Fibroblast of skin of abdomen (primary cell): ENCODE measurements at regions not wholly inside any gene's neighbourhood (a gene's known extent, or its start where the extent isn't known, plus 50 kb on each side); places are given as distances from the start of the nearest gene placed in this dataset.

ENCODE experiments used
- DNase-seq: peaks from one replicate; pipeline ENCODE4 v3.0.0-alpha.2; 2013

DNA sequence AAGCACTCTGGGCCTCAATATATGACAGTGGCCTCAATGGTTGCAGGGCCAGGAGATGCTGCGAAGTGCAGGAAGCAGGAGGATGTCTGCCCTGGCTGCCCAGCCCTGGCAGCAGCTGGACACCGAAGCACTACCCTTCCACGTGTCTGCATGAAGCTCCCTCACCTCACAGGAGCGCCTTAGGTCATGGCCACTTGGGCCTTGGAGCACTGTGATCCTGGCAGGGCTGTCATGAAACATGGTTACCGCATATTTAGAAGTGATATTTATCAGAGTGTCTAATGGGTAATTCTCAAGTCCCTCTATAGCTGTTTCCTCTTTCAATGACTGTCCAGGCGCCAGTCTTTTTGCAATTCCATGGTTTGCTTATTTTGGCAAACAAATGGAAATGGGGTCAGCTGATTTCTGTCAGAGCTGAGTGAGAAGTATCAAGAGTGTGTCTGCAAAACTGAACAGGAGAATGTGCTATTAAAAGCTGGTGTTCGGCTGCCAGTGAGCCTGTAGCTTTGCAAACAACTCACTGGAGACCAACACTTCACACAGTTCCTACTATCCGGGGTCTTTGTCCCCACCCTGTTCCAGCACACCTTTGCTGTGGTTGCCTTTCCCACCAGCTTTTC, 285.9 kb downstream of the KIF4B start:
- no peak for DNase-seq

DNA sequence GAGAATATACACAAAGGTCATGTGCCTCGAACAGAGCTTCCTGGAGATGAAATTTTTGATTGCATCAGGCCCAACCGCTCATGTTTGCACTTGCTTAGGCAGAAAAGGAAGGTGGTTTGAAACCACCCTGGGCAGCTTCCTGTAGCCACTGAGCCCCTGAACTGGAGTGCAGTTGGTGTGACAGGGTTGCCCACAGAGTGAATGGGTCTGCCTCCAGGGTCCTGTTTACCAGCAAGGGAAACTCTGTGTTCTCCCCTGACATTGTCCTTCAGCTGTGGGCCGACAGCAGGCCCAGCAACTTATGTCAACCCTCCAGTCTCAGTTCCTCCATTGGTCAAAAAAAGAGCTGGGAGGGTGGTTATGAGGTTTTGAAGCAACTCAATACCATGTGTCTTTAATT, 289.6 kb downstream of the KIF4B start:
- no peak for DNase-seq

DNA sequence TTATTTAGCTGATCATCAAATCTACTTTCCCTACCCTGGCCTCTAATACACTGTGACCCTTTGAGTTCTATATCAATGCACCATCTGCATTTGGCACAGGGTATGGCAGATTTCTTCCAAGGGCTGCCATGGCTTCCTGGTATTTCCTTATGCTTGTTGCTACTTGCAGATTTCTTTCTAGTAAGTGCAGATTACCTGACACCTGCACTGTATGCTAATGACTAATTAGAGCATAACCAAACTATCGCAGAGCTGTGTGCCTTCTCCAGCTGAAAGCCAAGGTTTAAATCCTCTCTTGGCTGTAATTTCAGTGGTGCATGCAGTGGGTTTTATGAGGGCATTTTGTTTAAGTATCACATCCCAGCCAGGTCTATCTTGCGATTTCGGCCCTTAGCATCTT, 293.7 kb downstream of the KIF4B start:
- no peak for DNase-seq

DNA sequence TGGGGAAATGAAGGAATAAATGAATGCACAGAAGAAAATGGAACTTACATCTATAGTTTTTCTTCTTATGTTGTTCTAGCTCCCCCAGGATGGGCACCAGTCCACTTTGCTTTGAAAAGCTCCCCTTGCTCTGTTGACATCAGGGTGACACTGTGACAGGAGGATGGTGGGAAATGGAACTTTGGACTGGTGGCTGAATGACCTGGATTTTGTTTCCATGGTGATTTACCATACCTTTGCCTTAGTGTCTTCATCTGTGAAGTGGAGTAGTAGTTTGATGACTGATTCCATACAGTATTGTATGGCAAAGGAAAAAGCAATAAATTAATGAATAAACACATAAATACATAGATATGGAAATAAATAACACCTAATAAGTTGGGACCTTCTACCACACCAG, 294.7 kb downstream of the KIF4B start:
- DNase-seq: no peak

DNA sequence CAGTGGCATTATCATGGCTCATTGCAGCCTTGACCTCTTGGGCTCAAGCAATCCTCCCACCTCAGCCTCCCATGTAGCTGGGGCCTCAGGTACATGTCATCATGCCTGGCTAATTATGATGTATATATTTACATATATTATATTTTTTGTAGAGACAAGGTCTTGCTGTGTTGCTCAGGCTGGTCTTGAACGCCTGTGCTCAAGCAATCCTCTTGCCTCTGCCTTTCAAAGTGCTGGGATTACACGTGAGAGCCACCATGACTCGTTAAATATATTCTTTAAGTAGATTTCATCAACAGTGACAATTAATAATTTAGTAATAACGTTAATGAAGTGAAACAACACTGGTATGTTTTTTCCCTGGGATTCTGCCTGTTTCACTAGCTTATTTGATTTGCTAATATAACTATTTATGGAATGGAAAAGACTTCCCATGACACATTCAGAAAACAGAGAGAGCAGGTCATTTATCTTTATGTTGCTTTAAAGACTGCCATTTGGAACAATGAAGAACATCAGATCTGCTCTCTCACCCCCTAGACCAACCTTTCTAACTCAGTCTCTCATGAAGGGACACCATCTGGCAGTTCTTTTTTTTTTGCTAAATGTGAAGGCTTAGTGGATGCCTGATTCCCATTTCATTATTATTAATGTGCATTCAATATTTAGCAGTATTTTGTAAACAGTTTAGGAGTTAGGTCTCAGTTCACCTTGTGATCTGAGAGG, 295.6 kb downstream of the KIF4B start:
- DNase-seq: no peak

DNA sequence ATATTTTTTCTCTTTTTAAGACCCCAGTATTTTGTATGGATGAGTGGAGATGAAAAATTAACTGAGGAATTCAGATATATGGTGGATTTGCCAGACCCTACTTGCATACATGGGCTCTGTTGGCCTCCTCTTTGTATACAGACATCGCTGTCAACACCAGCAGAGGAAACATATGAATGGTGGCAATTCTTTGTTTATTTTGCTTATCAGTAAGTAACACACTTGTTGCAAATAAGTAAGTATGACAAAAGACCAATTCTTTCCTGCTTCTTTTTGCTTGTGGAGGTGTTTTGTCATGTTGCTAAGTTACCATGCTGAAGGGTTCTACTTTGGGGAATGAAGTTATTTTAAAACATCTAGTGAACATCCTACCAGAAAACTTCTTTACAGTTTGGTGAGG, 298.2 kb downstream of the KIF4B start:
- DNase-seq: no peak

DNA sequence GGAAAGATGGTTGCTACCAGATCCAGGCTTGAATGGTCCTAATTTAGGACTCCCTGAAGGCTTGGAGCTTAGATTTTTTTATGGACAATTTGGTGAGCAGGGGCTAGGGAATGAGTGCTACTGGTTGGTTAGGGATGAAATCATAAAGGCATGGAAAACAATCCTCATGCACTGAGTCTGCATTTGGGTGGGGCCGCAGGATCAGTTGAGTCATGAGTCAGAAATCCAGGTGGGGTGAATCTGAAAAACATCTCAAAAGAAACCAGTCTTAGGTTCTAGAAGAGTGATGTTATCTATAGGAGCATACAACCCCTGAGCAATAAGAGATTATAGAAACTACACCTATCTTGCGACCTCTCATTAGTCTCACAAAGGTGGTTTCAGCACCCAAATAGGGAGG, 300.0 kb downstream of the KIF4B start:
- no peak for DNase-seq

DNA sequence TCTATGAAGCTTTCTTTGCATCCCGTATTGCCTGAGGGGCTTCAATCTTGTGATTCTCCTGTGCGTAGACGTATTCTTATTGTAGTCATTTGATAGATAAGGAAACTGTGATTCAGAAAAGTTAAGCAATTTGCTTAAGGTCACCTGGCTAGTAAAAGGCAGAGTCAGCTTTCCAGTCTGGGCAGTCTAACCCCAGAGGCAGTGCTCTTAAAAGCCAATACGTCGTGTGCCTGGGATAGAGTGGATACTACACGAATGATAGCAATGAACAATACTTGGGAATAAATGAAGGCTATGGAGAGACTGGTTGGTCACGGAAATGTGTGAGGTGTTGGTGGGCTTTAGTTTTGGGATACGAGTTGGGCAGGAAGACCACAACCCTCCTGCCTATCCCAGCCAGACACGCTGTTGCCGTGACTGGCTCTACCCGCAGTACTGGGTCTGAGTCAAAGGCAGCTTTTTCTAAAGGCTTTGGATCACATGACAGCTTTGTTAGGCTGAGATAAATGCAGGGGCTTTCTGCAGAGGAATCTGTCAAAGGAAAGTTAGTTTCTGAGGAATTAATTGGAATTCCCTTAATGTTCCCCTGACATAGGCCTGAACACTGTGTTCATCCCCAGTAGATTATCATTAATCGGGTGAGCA, 302.6 kb downstream of the KIF4B start:
- DNase-seq: no peak

DNA sequence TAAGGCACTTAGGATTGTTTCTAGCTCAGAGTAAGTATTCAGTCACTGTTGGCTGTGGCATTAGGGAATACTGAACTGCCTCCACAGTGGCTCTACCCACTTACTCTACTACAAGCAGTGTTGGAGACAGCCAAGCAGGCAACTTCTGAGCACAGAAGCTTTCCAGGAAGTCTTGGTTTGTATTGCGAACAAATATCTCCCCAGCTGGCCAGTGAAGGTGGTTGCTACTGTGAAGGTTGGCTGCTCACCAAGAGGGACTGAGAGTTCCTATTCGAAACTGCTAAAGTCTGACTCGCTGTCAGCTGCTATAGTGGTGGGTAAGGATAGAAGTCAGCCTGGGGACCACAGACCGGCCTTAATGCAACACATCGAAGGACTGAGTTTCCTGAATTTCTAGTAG, 319.1 kb downstream of the KIF4B start:
- DNase-seq: no peak

DNA sequence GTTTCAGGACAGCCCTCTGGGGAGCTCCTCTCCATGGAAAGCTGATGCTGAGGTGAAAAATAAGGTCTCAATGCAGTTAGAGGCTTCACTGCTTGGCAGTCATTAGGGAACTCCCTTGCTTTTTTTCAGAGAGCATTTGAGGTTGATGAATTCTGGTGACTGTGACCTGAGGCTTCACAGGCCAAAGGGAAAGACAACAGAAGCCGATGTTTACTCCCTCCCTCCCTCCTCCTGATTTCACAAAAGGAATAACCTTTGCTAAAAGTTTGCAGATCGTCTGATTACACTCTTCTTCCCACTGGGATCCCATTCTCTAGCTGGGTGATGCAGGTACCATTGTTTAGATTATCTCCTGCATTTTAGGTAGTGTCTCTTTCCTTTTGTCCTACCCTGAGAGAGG, 329.4 kb downstream of the KIF4B start:
- DNase-seq: no peak

DNA sequence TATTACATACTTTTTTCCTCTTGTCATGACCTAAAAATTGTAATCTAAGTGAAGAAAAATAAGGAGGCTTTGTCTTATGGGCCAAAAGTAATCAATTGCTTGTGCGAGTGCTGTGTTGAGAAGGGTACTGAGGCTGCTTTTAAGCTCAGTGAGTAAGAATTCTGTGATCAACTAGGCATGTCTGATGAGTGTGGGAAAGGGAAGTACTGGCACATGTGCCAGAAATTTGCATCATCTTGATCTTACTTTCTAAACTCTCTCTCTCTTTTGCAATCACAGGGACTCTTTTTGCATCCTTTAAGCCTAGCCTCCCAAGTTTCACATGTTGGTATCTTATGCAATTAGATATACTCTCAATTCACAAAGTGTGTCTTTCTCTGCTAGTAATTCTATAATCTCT, 329.9 kb downstream of the KIF4B start:
- no peak for DNase-seq

DNA sequence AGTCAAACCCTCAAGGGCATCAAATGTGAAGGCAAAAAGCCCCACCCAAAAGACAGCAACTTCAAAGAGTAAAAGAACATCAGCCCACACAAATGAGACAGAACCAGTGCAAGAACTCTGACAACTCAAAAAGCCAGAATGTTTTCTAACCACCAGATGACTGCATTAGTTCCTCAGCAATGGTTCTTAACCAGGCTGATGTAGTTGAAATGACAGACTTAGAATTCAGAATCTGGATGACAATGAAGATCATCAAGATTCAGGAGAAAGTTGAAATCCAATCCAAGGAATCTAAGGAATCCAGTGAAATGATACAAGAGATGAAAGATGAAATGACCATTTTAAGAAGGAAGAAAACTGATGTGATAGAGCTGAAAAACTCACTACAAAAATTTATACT, 339.7 kb downstream of the KIF4B start:
- no peak for DNase-seq

DNA sequence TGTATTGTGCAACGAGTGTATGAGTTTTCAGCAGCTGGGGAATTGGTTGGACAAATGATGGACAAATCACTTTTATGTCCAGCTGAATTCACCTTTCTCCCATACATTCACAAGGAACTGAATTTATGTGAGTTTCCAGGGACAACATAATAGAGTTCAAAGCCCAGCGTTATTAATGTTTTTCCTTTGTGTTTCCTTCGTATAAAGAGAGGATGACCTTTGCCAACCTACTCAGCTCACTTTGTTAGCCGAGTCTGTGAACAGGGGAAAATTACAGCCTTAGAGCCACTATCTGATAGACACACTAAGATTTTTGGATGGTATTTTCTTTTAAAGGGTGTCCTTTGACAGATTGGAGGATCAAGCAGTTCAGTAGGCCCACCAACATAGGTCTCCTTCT, 352.5 kb downstream of the KIF4B start:
- no peak for DNase-seq

DNA sequence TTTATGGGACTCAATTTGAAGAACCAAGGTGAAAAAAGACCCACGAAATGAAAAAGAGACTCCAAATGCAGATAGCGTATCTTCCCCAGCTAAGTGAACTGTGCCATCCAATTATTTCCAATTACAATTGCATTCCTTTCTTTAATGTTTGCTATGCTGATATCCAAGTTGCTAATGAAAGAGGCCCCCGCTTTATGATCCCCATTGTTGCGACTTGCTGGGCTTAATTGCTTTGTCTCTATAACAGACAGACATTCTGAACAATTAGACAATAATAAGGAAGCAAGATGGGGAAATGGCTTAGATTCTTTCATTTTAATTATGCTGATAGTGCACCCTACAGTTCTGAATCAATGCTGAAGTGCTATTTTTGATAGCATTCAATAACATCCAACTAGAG, 354.3 kb downstream of the KIF4B start:
- no peak for DNase-seq

DNA sequence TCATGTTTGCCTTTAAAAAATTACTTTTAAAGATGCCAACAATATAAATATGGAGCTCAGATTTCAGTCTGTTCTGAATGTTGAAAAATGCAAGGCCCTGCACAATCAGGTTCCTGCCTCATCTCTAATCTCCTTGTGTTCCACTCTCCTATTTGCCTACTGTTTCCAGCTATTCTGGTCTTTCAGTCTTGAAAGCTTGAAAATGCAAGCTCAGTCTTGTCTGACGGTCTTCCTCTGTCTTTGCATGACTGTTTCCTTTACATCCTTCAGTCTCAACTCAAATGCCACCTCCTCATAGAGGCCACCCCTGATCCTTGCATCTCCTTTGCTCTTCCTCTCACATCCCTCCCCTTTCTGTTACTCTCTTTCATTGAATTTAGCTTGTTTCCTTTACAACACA, 354.9 kb downstream of the KIF4B start:
- no peak for DNase-seq

DNA sequence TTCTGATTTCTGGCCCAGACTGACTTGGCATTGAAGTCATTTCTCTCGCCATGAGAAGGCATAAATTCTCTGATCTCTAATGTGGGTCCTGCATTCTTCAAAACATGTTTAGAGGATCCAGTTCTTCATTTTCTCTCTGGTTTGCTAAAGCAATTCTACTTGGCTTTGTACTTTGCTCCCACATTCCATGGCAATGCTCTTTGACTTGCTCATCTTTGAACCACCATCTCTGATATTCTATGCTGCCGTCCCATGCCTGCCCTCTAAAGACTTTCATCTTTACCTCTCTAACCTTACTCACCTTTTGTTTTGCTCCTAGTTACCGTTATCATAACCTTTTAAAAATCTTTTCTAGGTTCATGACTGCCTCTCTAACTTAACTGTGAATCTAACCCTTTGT, 366.9 kb downstream of the KIF4B start:
- DNase-seq: no peak

DNA sequence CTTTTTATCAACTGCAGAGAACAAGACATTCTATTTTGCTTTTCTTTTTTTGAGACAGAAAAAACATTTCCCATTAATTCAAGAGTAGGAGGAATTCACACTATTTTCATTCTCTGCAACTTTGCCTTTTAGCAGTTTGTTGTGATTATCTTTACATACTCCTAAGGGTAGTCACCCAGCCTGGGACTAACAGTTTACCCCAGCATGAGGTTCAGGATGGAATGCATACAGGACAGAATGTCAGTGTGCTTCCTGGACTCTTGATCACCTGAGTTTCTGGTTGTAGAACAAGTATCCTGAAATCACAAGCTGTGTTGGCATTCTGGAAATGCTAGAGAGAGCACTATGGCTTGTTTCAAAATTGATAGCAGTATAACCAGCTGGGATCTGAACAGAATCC, 368.1 kb downstream of the KIF4B start:
- DNase-seq: no peak

DNA sequence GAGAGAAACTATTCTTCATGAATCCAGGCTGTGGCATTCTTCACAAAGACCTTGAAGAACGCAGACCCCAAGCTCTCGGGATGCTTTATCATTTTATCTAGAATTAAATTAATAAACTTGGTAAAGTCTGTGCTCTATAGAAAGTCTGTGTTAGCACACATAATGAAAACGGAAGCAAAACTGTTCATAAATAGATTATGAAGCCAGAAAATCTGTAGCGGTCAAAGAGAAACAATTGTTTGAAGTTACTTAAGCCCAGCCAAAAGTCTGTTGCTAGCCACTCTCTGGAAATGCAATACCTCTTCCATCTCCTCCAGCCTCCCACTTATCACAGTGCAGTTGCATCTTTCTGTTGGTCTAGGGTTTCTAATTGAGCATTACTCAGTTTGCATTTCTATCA, 375.9 kb downstream of the KIF4B start:
- DNase-seq: no peak

DNA sequence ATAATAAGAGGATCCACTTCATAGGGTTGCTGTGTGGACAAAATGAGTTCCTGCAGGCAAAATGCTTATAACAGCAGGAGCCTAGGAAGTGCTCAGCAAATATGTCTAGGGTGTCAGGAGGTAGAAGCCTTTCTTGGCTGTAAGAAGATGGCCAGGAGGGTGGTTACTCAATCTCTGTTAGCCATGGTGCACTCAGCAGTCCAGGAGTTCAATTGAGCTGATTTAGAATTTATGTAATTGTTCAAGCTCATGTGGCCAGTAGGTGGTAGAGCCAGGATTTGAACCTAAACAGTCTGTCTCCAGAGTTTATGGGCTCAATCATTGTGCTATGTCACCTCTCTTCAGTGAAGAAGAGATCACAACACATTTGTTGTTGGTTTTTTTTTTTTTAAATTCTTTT, 381.2 kb downstream of the KIF4B start:
- no peak for DNase-seq

DNA sequence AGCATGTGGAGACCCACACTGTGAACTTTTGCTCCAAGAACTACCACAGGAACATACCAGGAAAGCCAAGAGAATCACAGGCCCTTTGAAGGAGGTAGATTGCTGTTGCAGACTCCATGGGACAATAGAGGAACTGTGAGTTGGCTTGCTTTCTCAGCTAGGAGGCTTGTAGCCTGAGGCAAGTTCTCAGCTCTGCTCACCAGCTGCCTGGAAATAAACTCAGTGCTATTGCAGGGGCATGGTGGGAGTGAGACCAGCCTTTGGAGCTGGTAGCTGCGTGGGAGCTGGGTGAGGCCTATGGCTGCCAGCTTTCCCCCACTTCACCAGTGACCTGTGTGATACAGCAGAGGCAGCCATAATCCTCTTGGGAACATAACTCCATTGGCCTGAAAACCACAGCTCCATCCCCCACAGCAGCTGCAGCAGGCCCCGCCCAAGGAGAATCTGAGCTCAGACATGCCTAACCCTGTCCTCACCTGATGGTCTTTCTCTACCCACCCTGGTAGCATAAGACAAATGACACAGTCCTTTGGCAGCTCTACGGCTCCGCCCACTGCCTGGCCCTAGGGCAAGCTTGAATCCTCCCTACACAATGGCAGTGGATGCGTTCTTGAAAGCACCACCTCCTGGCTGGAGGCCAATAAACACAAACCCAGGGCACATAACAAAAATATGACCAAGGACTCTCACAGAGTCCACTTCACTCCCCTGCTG, 389.5 kb downstream of the KIF4B start:
- DNase-seq: no peak

DNA sequence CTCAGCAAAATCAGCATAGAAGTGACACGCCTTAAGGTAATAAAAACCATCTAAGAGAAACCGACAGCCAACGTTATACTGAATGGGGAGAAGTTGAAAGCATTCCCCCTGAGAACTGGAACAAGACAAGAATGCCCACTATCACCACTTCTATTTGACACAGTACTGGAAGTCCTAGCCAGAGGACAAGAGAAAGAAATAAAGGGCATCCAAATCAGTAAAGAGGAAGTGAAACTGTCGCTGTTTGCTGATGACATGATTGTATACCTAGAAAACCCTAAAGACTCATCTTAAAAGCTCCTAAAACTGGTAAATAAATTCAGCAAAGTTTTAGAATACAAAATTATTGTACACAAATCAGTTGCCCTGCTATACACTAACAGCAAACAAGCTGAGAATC, 393.3 kb downstream of the KIF4B start:
- DNase-seq: no peak

DNA sequence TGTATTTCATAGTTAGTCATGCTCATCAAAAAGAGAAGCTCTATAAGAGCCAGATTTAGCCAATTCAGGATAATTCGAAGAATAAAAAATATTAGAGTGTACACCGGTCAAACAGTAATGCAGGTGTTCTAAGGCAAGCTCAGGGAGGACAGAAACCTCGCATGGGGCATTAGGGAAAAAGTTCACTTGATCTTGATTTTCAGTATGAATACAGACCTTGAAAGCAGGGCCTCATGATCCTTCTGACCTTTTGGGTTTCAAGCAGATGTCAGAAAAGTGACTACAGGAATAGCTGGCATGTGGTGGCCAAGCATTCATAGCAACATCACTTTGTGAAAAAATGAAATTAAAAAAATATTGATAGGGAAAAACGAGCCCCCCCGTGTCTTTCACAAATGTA, 394.9 kb downstream of the KIF4B start:
- DNase-seq: no peak

DNA sequence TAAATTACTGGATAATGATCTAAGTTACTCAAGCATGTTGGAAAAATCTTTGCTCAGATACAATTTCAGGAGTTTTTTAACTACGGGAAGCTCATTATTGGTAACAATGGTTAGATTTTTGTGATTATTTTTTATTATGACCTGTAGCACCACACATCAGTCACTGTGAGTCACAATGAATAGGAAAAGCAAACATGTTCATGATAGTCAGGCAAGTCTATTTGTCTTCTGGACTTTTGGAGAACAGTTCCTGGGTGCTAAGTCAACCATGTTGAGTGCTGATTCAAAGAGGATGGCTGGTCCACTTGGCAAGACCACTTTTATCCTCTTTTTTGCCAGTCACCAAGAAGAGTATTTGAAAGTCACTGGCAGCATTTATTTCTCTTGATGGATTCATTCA, 403.2 kb downstream of the KIF4B start:
- no peak for DNase-seq
